GM21381 (cell line): ENCODE measurements at regions not wholly inside any gene's neighbourhood (a gene's known extent, or its start where the extent isn't known, plus 50 kb on each side); places are given as distances from the start of the nearest gene placed in this dataset.

Source experiments
- ATAC-seq: cut with Tn5 transposase; IDR thresholded peaks from one replicate; pipeline ENCODE4 v1.9.1; 2021; ENCODE audit warnings: mild to moderate bottlenecking, moderate library complexity; ENCODE audit not compliant: unreplicated experiment

GRCh38 chr3:3689601-3690375 lies 109.4 kb upstream of the LRRN1 start:
- no peak for ATAC-seq

- ATAC-seq, result no peak
Measured at GRCh38 chr3:3686907-3687648, 112.2 kb upstream of the LRRN1 start.

DNA sequence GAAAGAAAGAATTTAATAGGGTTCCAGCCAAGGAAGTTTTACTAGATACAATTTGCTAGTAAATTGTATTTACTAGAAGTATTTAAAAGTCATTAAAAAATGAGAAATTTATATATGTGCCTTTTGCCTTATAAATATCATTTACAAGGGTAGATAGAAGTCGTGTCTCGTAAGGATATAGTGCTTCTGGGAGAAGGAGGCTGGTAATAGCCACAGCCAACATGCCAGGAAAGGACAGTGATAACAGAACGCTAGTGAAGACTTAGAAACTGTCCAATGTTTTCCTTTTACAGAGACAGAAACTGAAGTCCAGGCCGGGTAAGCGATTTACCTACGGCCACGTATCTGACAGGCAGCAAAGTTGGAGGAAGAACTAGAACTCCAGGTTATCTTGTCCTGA lies 113.5 kb upstream of the LRRN1 start:
- ATAC-seq, result no peak

GRCh38 chr3:3683261-3683660 lies 116.0 kb upstream of the LRRN1 start:
- ATAC-seq, result no peak

- ATAC-seq, result no peak
Measured at GRCh38 chr3:3675801-3676200, 123.4 kb upstream of the LRRN1 start.

DNA sequence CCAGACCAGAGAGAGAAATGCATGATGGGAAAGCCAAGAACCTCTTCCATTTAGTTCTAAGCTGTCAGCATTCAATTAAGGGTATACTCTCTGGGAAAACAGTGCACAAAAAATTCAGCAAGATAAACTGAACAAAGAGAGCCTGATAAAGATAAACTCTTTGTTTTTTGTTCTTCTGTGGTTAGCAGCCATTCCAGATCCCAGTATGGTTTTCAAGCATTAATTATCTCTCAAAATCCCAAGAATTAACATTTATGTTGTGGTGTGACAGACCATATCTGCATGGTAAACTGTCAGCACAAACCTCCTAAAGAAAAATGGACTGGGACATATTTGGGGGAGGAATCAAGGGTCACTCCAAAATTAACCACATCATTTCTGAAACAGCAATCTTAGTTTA lies 124.0 kb upstream of the LRRN1 start:
- ATAC-seq, result no peak

DNA sequence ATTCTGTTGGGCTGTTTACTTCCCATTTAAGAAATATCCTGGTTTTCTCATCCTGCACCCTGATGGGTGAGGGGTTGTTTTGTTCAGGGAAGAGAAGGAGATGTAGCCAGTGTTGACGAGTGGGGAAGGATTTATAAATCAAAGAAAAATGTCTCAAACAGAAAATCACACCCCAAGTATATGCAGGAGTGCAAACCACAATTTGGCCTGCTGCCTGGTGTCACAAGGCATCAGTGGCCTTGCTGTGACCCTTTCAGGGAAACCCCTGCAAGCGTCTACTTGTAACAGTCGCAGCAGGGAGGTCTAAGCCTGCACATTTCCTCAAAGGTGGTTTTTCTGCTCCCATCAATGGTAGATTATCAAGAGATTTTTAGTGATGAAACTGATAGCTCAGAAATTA lies 132.6 kb upstream of the LRRN1 start:
- peak; percentile 97 for ATAC-seq

- ATAC-seq, result peak; percentile 64
Measured at GRCh38 chr3:3665961-3666640, 133.1 kb upstream of the LRRN1 start.

DNA sequence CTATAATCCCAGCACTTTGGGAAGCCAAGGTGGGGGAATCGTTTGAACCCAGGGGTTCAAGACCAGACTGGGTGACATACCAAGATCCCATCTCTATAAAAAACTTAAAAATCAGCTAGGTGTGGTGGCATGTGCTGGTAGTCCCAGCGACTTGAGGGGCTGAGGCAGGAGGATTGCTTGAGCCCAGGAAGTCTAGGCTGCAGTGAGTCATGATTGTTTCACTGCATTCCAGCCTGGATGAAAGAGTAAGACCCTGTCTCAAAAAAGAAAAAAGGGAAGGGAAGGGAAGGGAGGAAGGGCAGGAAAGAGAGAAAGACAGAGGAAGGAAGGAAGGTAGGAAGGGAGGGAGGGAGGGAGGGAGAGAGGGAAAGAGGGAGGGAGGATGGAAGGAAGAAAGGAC lies 133.7 kb upstream of the LRRN1 start:
- no peak for ATAC-seq

DNA sequence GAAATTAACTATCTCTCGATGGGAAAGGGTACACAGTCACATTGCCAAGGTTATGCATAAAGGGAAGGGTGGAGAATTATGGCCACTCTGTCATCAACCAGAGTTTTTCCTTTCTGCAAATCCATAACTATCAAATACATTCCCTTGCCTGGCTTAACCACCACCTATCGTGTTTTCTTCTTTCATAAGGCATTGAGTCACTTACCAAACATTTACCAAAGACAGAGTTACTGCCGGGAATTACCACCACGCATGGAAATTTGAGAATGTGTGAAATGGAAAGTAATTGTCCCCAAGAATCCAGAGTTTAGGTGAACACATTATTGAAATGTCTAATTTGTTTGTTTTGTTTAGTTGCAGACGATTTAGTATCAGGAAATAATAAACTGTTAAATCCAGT lies 134.3 kb upstream of the LRRN1 start:
- no peak for ATAC-seq

GRCh38 chr3:3662610-3663009 lies 136.6 kb upstream of the LRRN1 start:
- no peak for ATAC-seq

- no peak for ATAC-seq
Measured at GRCh38 chr3:3654916-3655315, 144.3 kb upstream of the LRRN1 start.

DNA sequence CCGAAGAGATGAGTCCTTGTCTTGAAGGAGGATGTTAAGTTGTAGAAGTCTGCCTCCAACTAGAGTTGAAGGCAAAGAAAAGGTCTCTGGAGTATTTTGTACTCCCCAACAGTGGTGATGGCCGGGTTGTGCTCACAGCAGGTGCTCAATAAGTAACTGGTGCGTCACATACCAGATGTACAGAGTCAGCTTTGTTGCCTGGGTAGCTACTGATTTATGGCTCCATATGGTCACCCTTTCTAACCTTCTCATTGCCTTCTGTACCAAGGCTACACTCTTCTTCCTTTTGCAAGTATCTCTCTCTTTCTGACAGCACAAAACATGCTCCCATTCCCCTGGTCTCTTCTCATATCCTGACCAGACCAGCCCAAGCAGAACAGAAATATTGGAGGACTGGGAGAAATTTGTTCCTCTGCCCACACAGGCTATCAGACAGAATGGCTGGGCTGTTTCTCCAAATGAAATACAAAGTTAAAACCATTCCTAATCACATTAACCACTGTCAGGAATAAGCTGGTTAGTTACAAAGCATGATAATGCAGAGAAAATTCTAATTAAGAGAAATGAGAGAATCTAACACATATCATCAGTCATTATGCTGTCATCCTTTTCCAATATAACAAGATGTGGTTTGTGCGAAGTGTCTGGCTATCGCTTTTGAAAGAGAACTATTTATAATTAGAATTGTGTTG lies 150.1 kb upstream of the LRRN1 start:
- ATAC-seq, result no peak

DNA sequence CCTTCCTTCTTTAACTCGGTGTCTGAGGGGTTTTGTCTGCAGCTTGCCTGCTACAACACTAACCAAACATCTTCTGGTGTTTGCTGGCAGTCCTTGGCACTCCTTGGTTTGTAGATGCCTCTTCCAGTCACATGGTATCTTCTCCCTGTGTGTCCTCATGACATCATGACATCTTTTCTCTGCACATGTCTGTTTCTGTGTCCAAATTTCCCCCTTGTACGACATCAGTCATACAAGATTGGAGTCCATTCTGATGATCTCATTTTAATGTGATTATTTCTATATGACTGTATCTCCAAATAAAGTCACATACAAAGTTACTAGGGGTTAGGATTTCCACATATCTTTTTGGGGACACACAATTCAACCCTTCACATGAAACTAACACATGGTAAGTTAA lies 152.3 kb upstream of the LRRN1 start:
- ATAC-seq, result no peak

DNA sequence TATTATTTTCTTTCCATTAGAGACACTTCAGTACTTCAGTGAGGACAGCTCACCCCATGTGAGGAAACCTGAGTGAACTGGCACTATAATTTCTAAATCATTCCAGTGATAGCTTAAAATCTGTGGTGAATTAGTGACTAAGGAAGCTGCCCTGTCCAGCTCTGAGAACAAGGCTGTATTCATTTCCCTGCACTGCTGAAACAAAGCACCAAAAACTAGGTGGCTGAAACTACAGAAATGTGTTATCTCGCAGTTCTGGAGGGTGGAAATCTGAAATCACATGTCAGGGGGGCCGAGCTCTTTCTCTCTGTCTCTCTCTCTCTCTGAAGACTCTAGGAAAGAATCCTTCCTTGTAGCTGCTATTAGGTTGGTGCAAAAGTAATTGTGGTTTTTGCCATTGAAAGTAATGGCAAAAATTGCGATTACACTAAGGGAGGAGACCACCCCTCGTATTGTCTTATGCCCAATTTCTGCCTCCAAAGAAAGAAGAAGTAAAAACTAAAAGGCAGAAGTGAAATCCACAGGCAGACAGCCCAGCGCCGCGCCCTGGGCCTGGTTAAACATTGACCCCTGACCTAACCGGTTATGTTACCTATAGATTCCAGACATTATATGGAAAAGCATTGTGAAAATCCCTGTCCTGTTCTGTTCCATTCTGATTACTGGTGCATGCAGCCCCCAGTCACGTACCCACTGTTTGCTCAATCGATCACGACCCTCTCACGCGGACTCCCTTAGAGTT lies 153.0 kb upstream of the LRRN1 start:
- peak; percentile 83 for ATAC-seq

DNA sequence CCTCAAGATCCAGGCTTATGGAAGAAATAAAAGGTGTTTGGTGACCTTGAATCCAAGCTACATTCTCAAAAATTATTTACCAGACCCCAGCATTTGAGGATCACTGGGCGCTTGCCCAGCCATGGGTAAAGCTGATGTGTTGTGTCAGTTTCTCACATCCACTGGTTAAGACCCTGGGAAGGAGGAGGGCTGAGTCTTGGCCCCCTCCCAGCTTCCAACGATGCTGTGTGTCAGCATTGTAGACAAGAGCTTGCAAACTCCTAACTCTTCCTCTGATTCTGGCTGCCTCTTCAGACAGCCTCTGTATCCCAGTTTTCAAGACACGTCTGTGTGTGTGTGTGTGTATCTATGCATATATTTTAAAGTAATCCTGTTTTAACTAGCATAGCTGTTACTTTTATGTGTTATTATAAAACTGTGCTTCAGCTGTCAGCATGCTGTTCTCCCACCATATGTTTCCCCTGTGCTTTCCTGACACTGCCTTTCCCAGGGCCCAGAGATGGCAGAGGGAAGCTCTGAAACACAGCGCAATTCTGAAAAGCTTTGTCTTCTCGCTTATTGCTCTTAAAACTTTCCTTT lies 157.3 kb upstream of the LRRN1 start:
- ATAC-seq, result no peak

- no peak for ATAC-seq
Measured at GRCh38 chr3:3639078-3639477, 160.2 kb upstream of the LRRN1 start.

DNA sequence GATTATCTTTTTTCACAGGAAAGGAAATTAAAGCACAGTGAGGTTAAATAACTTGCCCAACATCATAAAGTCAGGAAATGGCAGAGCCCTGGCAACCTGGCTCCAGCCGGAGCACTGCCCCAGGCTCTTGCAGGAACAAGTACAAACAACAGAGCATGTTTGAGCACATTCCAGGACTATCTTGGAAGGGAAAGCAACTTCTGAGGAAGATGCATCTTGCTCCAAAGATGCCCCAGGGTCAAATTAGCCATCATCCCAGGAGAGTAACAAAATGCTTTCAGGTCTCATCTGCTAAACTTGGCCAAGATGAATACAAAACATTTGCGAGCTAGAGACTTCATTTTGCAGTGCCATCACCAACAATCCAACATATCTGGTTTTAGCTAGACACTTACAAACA lies 162.4 kb upstream of the LRRN1 start:
- ATAC-seq, result no peak

DNA sequence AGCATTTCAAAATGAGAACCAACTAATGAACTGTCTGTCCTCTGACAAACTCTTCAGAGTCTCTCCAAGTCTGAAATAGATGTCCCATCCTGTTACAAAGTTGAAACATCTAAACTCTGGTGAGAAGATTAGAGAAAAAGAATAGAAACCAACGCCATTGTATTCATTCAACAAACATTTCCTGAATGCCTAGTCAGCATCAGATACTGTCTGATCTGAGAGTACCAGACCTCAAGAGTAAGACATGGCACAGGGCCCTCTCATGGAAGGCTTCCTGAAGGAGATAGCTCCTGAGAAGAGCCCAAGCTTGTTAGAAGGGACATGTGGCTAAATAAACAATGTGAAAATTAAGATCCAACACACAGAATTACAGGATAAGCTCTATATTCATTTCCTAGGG lies 164.1 kb upstream of the LRRN1 start:
- ATAC-seq, result no peak

DNA sequence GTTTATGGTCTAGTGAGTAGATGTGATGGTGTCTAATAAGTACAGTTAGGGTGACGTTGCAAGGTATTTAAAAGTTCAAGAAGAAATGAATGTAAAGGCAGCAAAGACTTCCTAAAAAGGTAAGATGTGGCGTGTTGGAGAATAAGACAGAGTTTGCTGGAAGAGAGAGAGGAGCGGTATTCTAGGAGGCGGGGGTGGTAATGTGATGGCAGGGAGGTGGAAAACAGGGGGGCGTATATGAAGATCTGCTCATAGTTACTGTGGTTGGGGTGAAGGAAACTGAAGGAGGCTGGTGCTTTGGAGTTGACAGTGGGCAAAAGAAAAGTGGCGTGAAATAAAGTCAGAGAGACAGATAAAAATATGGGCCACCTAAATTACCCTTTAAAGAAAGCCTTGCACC lies 164.9 kb upstream of the LRRN1 start:
- no peak for ATAC-seq
